H9 (cell line): ENCODE measurements at regions not wholly inside any gene's neighbourhood (a gene's known extent, or its start where the extent isn't known, plus 50 kb on each side); places are given as distances from the start of the nearest gene placed in this dataset.

Experiments
- DNase-seq: peaks from one replicate; pipeline ENCODE4 v3.0.0-alpha.2; 2017
- H2AFZ ChIP-seq: one replicate; pipeline ENCODE4 v1.6.1; 2013; ENCODE audit warnings: mild to moderate bottlenecking, low read length, control low read depth, moderate library complexity
- H2AK5ac ChIP-seq: 2 replicates; pipeline ENCODE4 v1.6.1; 2013; ENCODE audit warnings: low read length, control low read depth, mixed read lengths; ENCODE audit not compliant: insufficient read length
- H2BK120ac ChIP-seq: one replicate; pipeline ENCODE4 v1.6.1; 2013; ENCODE audit warnings: low read depth, mild to moderate bottlenecking, low read length, control low read depth, inconsistent platforms; ENCODE audit not compliant: poor library complexity, severe bottlenecking
- H2BK12ac ChIP-seq: 2 replicates; pipeline ENCODE4 v1.6.1; 2013; ENCODE audit warnings: low read length, control low read depth, mixed read lengths, low read depth; ENCODE audit not compliant: insufficient read length
- H2BK15ac ChIP-seq: 2 replicates; pipeline ENCODE4 v1.6.1; 2013; ENCODE audit warnings: low read depth, low read length, control low read depth
- H2BK20ac ChIP-seq: one replicate; pipeline ENCODE4 v1.6.1; 2013; ENCODE audit warnings: low read depth, mild to moderate bottlenecking, low read length, control low read depth, inconsistent platforms; ENCODE audit not compliant: poor library complexity, severe bottlenecking
- H2BK5ac ChIP-seq: 2 replicates; pipeline ENCODE4 v1.6.1; 2013; ENCODE audit warnings: low read length, control low read depth, mixed read lengths; ENCODE audit not compliant: insufficient read length
- H3K14ac ChIP-seq: 2 replicates; pipeline ENCODE4 v1.6.1; 2013; ENCODE audit warnings: low read length, control low read depth; ENCODE audit not compliant: insufficient read depth
- H3K18ac ChIP-seq: 2 replicates; pipeline ENCODE4 v1.6.1; 2013; ENCODE audit warnings: low read depth, mild to moderate bottlenecking, mixed read lengths, low read length, control low read depth; ENCODE audit not compliant: insufficient read length
- H3K23ac ChIP-seq: 2 replicates; pipeline ENCODE4 v1.6.1; 2013; ENCODE audit warnings: low read length, control low read depth, mixed read lengths, low read depth; ENCODE audit not compliant: insufficient read length
- H3K23me2 ChIP-seq: 2 replicates; pipeline ENCODE4 v1.6.1; 2013; ENCODE audit warnings: low read depth, mild to moderate bottlenecking, mixed read lengths, low read length, control low read depth; ENCODE audit not compliant: insufficient read length, poor library complexity, severe bottlenecking
- H3K27ac ChIP-seq: 2 replicates; pipeline ENCODE4 v1.5.1; 2013; ENCODE audit warnings: low read length, control low read depth, mixed read lengths, low read depth; ENCODE audit not compliant: insufficient read length
- H3K27me3 ChIP-seq: 2 replicates; pipeline ENCODE4 v1.6.1; 2013; ENCODE audit warnings: low read length, control low read depth, inconsistent platforms; ENCODE audit not compliant: insufficient read depth
- H3K4ac ChIP-seq: 2 replicates; pipeline ENCODE4 v1.6.1; 2013; ENCODE audit warnings: low read depth, mild to moderate bottlenecking, control low read depth, inconsistent platforms, low read length, moderate library complexity
- H3K4me1 ChIP-seq: 2 replicates; pipeline ENCODE4 v1.6.1; 2013; ENCODE audit warnings: low read length, control low read depth, inconsistent platforms; ENCODE audit not compliant: insufficient read depth
- H3K4me2 ChIP-seq: 2 replicates; pipeline ENCODE4 v1.6.1; 2013; ENCODE audit warnings: low read length, control low read depth, mixed read lengths; ENCODE audit not compliant: insufficient read length, insufficient read depth
- H3K56ac ChIP-seq: 2 replicates; pipeline ENCODE4 v1.6.1; 2013; ENCODE audit warnings: low read depth, mild to moderate bottlenecking, mixed read lengths, low read length, control low read depth; ENCODE audit not compliant: insufficient read length
- H3K79me1 ChIP-seq: 2 replicates; pipeline ENCODE4 v1.6.1; 2013; ENCODE audit warnings: low read depth, mild to moderate bottlenecking, moderate library complexity, low read length, control low read depth, inconsistent platforms; ENCODE audit not compliant: insufficient read depth, poor library complexity, severe bottlenecking
- H3K79me2 ChIP-seq: 2 replicates; pipeline ENCODE4 v1.6.1; 2013; ENCODE audit warnings: low read length, control low read depth, inconsistent platforms; ENCODE audit not compliant: insufficient read depth
- H3K9ac ChIP-seq: 2 replicates; pipeline ENCODE4 v1.6.1; 2013; ENCODE audit warnings: low read length, control low read depth, mixed read lengths; ENCODE audit not compliant: insufficient read length; ENCODE audit errors: extremely low read depth
- H3K9me3 ChIP-seq: one replicate; pipeline ENCODE4 v1.6.1; 2013; ENCODE audit warnings: low read depth, low read length, inconsistent platforms; ENCODE audit not compliant: control insufficient read depth
- H3T11ph ChIP-seq: one replicate; pipeline ENCODE4 v1.6.1; 2013; ENCODE audit warnings: mild to moderate bottlenecking, low read length, control low read depth, inconsistent platforms
- H4K20me1 ChIP-seq: one replicate; pipeline ENCODE4 v1.6.1; 2013; ENCODE audit not compliant: control insufficient read depth, insufficient read length, insufficient read depth
- H4K5ac ChIP-seq: 2 replicates; pipeline ENCODE4 v1.6.1; 2013; ENCODE audit warnings: low read depth, mild to moderate bottlenecking, mixed read lengths, low read length, control low read depth; ENCODE audit not compliant: insufficient read length
- H4K8ac ChIP-seq: replicated peaks from 2 replicates; pipeline ENCODE4 v1.6.1; 2013; ENCODE audit warnings: low read length, control low read depth, mixed read lengths, low read depth; ENCODE audit not compliant: insufficient read length
- H4K91ac ChIP-seq: 2 replicates; pipeline ENCODE4 v1.6.1; 2013; ENCODE audit warnings: low read depth, mild to moderate bottlenecking, moderate library complexity, mixed read lengths, low read length, control low read depth; ENCODE audit not compliant: insufficient read length
- H3K27ac Mint-ChIP-seq, 3 experiments: 2 replicates in 2 of 3; 3 replicates in 1 of 3; pipeline ENCODE4 v1.8.0; 2020 to 2021; ENCODE audit warnings: mixed read lengths in 3 of 3, mild to moderate bottlenecking in 1 of 3, moderate library complexity in 1 of 3
- H3K27me3 Mint-ChIP-seq: 2 replicates; pipeline ENCODE4 v1.8.0; 2021; ENCODE audit warnings: low read depth, mild to moderate bottlenecking, moderate library complexity, mixed read lengths
- H3K36me3 Mint-ChIP-seq, 3 experiments: 2 replicates in 2 of 3; 3 replicates in 1 of 3; pipeline ENCODE4 v1.8.0; 2020 to 2021; ENCODE audit warnings: low read depth in 3 of 3, mixed read lengths in 3 of 3; ENCODE audit not compliant: insufficient read depth in 1 of 3
- H3K4me1 Mint-ChIP-seq, 2 experiments: 2 replicates each; pipeline ENCODE4 v1.8.0; 2020; ENCODE audit warnings: mixed read lengths in 2 of 2
- H3K4me3 Mint-ChIP-seq, 2 experiments: 2 replicates in 1 of 2; 3 replicates in 1 of 2; pipeline ENCODE4 v1.8.0; 2020 to 2021; ENCODE audit warnings: mild to moderate bottlenecking in 2 of 2, mixed read lengths in 2 of 2, moderate library complexity in 1 of 2
- H3K9me3 Mint-ChIP-seq, 2 experiments: 2 replicates in 1 of 2; 3 replicates in 1 of 2; pipeline ENCODE4 v1.8.0; 2020; ENCODE audit warnings: mild to moderate bottlenecking in 2 of 2, mixed read lengths in 2 of 2, moderate library complexity in 1 of 2
- WGBS: extraction: QIAGEN DNeasy Blood & Tissue Kit; methylation state at CpG from one replicate; pipeline ENCODE4 v1.1.7; 2013; ENCODE audit warnings: missing lambda C conversion rate, low lambda C conversion rate, mixed read lengths; ENCODE audit not compliant: insufficient read length; ENCODE audit errors: extremely low coverage; 5-methylcytosine and 5-hydroxymethylcytosine counted together
- TF ChIP-seq, protein P1 (sequence below): fragments of 200-600 bp; sonication (generic); conservative IDR thresholded peaks from 3 replicates; pipeline ENCODE4 v1.8.0; 2021; ENCODE audit warnings: antibody characterized with exemption, mild to moderate bottlenecking

DNA sequence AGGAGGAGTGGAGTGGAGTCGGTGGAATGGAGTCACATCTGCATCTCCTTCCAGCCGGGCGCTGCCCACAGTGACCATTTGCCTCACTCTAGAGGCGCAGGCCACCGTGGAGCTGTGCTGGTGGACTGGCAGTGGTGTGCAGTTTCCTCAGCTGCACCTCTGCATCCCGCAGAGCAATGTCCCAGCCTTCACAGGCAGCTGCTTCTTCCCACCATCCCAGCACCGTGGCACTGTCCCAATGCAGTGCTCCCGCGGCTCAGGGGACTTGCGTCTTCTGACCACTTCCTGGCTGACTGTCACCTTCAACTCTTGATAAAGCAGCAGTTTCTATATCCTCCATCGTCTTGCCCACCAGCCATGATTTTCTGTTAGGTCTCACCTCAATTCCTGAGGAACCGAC, 90.3 kb upstream of the SFMBT2 start:
- H2BK15ac ChIP-seq = no peak overlapping the region; the same call in 1 of the 2 replicates
- no peak overlapping the region for H3K9ac ChIP-seq
- H2AK5ac ChIP-seq = no peak overlapping the region
- Mint-ChIP-seq H3K27me3 (peaks cover 11% of the 10 kb centered on the region), H3K4me3 (no peak overlapping the region), H3K4me1 (no peaks in the 10 kb centered on the region), H3K9me3 (no peaks in the 10 kb centered on the region), H3K36me3 (no peaks in the 10 kb centered on the region), H3K27ac (no peak overlapping the region)
- WGBS = no CpG with 5 or more reads among the region's 12 CpGs
- H3K27ac ChIP-seq = no peak overlapping the region
- DNase-seq = no peak
- no peaks in the 10 kb centered on the region for H3K4me1 ChIP-seq
- no peak overlapping the region for H3T11ph ChIP-seq
- no peak overlapping the region for H2BK20ac ChIP-seq
- H2BK12ac ChIP-seq = no peak overlapping the region
- TF ChIP-seq, protein P1, sequence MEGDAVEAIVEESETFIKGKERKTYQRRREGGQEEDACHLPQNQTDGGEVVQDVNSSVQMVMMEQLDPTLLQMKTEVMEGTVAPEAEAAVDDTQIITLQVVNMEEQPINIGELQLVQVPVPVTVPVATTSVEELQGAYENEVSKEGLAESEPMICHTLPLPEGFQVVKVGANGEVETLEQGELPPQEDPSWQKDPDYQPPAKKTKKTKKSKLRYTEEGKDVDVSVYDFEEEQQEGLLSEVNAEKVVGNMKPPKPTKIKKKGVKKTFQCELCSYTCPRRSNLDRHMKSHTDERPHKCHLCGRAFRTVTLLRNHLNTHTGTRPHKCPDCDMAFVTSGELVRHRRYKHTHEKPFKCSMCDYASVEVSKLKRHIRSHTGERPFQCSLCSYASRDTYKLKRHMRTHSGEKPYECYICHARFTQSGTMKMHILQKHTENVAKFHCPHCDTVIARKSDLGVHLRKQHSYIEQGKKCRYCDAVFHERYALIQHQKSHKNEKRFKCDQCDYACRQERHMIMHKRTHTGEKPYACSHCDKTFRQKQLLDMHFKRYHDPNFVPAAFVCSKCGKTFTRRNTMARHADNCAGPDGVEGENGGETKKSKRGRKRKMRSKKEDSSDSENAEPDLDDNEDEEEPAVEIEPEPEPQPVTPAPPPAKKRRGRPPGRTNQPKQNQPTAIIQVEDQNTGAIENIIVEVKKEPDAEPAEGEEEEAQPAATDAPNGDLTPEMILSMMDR = no peak
- H2BK120ac ChIP-seq = no peak overlapping the region
- H3K56ac ChIP-seq = no peak overlapping the region
- no peaks in the 10 kb centered on the region for H4K20me1 ChIP-seq
- no peak overlapping the region for H3K23ac ChIP-seq
- no peak overlapping the region for H4K5ac ChIP-seq
- no peak overlapping the region for H3K4me2 ChIP-seq
- H3K18ac ChIP-seq = no peak overlapping the region
- H2BK5ac ChIP-seq = no peak overlapping the region
- no peaks in the 10 kb centered on the region for H3K9me3 ChIP-seq
- H3K79me1 ChIP-seq = no peaks in the 10 kb centered on the region
- no peaks in the 10 kb centered on the region for H3K23me2 ChIP-seq
- no peak overlapping the region for H4K91ac ChIP-seq
- no peak overlapping the region for H3K14ac ChIP-seq
- H3K27me3 ChIP-seq = no peaks in the 10 kb centered on the region
- H4K8ac ChIP-seq = no peak overlapping the region
- H2AFZ ChIP-seq = no peak overlapping the region
- no peaks in the 10 kb centered on the region; the same call in 1 of the 2 replicates for H3K79me2 ChIP-seq
- H3K4ac ChIP-seq = no peak overlapping the region
